ENCODE measurements at regions not wholly inside any gene's neighbourhood (a gene's known extent, or its start where the extent isn't known, plus 50 kb on each side); places are given as distances from the start of the nearest gene placed in this dataset.

GRCh38 chr16:80038566-80038965 lies 438.0 kb upstream of the MAF start:
- ATAC-seq (no peak), DNase-seq (no peak)
- Mint-ChIP-seq H3K27me3 (ENCODE audit: low read depth in 2 of 2) (peaks cover 25 to 76% of the 10 kb centered on the region in 2 donors), H3K4me1 (no peaks in the 10 kb centered on the region), H3K27ac (no peak overlapping the region), H3K9me3 (no peaks in the 10 kb centered on the region), H3K4me3 (no peak overlapping the region), H3K36me3 (no peaks in the 10 kb centered on the region)
- H3K4me3 ChIP-seq (ENCODE audit: low read length) = no peak overlapping the region
- H3K27ac ChIP-seq (ENCODE audit: low read length) = no peak overlapping the region
- H3K9me3 ChIP-seq (ENCODE audit: control insufficient read depth, insufficient read depth, low read length) = no peaks in the 10 kb centered on the region
- no peaks in the 10 kb centered on the region for H3K36me3 ChIP-seq (ENCODE audit: control insufficient read depth, insufficient read depth, low read length)
- intact Hi-C loops (cut with micrococcal nuclease) = no loop called here
- no peaks in the 10 kb centered on the region for H3K4me1 ChIP-seq (ENCODE audit: control insufficient read depth, insufficient read depth, low read length)
- TF ChIP-seq, protein P1, sequence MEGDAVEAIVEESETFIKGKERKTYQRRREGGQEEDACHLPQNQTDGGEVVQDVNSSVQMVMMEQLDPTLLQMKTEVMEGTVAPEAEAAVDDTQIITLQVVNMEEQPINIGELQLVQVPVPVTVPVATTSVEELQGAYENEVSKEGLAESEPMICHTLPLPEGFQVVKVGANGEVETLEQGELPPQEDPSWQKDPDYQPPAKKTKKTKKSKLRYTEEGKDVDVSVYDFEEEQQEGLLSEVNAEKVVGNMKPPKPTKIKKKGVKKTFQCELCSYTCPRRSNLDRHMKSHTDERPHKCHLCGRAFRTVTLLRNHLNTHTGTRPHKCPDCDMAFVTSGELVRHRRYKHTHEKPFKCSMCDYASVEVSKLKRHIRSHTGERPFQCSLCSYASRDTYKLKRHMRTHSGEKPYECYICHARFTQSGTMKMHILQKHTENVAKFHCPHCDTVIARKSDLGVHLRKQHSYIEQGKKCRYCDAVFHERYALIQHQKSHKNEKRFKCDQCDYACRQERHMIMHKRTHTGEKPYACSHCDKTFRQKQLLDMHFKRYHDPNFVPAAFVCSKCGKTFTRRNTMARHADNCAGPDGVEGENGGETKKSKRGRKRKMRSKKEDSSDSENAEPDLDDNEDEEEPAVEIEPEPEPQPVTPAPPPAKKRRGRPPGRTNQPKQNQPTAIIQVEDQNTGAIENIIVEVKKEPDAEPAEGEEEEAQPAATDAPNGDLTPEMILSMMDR (IDR thresholded peaks at IDR 0.05) = no peak
- no peaks in the 10 kb centered on the region for H3K27me3 ChIP-seq (ENCODE audit: control insufficient read depth, insufficient read depth, low read length)
- WGBS (ENCODE audit: insufficient coverage) = 70% methylated on average over 6 of the region's 6 CpGs

DNA sequence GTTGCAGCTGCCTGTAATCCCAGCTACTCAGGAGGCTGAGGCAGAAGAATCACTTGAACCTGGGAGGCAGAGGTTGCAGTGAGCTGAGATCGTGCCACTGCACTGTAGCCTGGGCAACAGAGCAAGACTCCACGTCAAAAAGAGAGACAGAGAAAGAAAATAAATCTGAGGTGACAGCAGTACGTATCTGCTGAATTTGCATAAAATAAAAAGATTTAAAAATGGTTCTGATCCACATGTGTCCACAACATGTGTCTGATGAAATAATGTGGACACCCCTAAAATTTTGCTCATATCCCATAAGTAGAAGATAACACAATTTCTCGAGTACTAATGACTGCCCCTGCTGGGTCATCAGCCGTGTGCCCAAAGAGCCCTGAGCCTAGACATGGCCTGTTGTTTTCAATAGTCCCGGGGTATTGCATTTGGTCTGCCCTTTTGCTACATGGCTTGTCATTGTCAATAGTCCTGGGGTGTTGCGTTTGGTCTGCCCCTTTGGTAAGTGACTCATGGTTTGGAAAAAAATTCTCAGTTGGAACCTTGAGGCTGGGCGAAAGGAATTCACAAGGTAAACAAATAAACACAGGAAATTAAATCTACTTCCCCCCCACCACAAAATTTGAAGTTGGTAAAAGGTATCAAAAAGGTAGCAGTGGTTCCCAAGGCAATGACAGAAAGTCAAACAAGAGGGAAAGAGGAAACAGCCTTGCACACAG lies 434.6 kb upstream of the MAF start:
- no peak for DNase-seq
- Histone ChIP-seq H3K4me1 (ENCODE audit: control insufficient read depth, insufficient read depth, low read length) (no peaks in the 10 kb centered on the region), H3K36me3 (ENCODE audit: control insufficient read depth, insufficient read depth, low read length) (no peaks in the 10 kb centered on the region), H3K27me3 (ENCODE audit: control insufficient read depth, insufficient read depth, low read length) (no peaks in the 10 kb centered on the region), H3K27ac (ENCODE audit: low read length) (no peak overlapping the region), H3K4me3 (ENCODE audit: low read length) (no peak overlapping the region), H3K9me3 (ENCODE audit: control insufficient read depth, insufficient read depth, low read length) (no peaks in the 10 kb centered on the region)
- no peak for ATAC-seq
- Mint-ChIP-seq H3K36me3 (no peaks in the 10 kb centered on the region), H3K27ac (no peak overlapping the region), H3K4me3 (no peak overlapping the region), H3K9me3 (no peaks in the 10 kb centered on the region), H3K27me3 (ENCODE audit: low read depth in 2 of 2) (peaks cover 15 to 44% of the 10 kb centered on the region in 2 donors), H3K4me1 (no peaks in the 10 kb centered on the region)
- intact Hi-C loops (cut with micrococcal nuclease) = no loop called here
- WGBS (ENCODE audit: insufficient coverage) = 85% methylated on average over 8 of the region's 8 CpGs
- TF ChIP-seq, protein P1 (IDR thresholded peaks at IDR 0.05) = no peak

- H3K27me3 ChIP-seq (ENCODE audit: control insufficient read depth, insufficient read depth, low read length) = no peaks in the 10 kb centered on the region
- DNase-seq (no peak), ATAC-seq (no peak)
- H3K27ac ChIP-seq (ENCODE audit: low read length) = no peak overlapping the region
- H3K4me3 ChIP-seq (ENCODE audit: low read length) = no peak overlapping the region
- Mint-ChIP-seq H3K4me3 (no peak overlapping the region), H3K27me3 (ENCODE audit: low read depth in 2 of 2) (peaks cover 14 to 42% of the 10 kb centered on the region in 2 donors), H3K4me1 (peaks cover 0 to 3% of the 10 kb centered on the region in 2 donors), H3K27ac (no peak overlapping the region), H3K9me3 (no peaks in the 10 kb centered on the region), H3K36me3 (no peaks in the 10 kb centered on the region)
- TF ChIP-seq, protein P1 (IDR thresholded peaks at IDR 0.05) = no peak
- WGBS (ENCODE audit: insufficient coverage) = 97% methylated on average over 3 of the region's 4 CpGs
- intact Hi-C loops (cut with micrococcal nuclease) = no loop called here
- no peaks in the 10 kb centered on the region for H3K4me1 ChIP-seq (ENCODE audit: control insufficient read depth, insufficient read depth, low read length)
- H3K9me3 ChIP-seq (ENCODE audit: control insufficient read depth, insufficient read depth, low read length) = no peaks in the 10 kb centered on the region
- no peaks in the 10 kb centered on the region for H3K36me3 ChIP-seq (ENCODE audit: control insufficient read depth, insufficient read depth, low read length)
Measured at GRCh38 chr16:80034469-80034826, 433.9 kb upstream of the MAF start.
